ENCODE measurements at regions not wholly inside any gene's neighbourhood (a gene's known extent, or its start where the extent isn't known, plus 50 kb on each side); places are given as distances from the start of the nearest gene placed in this dataset.

DNA sequence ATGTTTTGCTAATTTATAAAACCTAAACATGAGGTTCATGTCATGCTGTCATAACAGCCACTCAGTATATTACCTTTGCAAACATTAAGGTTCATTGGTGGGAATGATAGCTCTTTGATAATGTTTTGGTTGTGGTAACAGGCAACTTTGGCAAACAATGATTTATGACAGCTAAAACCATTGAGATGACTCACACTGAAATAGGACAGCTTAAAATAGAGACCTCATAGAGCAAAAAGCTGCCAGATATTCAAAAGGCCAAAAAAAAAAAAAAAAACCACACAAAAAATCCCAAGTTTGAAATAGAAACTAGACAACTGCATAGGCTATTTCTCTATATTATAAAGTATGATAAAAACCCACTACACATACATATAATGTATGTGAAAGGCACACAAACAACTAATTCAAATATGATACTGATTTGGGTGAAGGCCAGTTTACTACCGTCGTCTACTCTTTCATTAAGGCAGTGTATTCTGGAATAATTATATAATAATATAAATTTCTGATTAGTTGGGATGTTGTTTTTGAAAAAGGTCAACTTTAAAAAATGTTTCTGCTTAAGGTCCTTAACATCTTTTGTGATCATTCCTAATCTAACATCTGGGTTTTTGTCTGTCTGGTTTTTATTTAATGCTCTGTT is 646.0 kb upstream of the PITX2 start:
- Histone ChIP-seq H3K9me3 (ENCODE audit: control insufficient read depth in 3 of 3, low read length in 3 of 3) (no peaks in the 10 kb centered on the region), H3K27ac (ENCODE audit: low read depth, low read length) (no peak overlapping the region), H3K27me3 (ENCODE audit: control insufficient read depth in 3 of 3, insufficient read depth in 3 of 3, low read length in 3 of 3) (no peaks in the 10 kb centered on the region), H3K36me3 (ENCODE audit: control insufficient read depth in 3 of 3, insufficient read depth in 3 of 3, low read length in 3 of 3) (no peaks in the 10 kb centered on the region), H3K4me3 (ENCODE audit: low read length in 3 of 3) (peak overlapping the region in 1 of 3 donors; percentile 16), H3K9ac (ENCODE audit: low read depth in 1 of 3, low read length in 3 of 3) (no peak overlapping the region), H3K4me1 (ENCODE audit: control insufficient read depth in 3 of 3, insufficient read depth in 3 of 3, low read length in 3 of 3) (peaks cover 4 to 10% (median 5%) of the 10 kb centered on the region in 3 donors)

DNA sequence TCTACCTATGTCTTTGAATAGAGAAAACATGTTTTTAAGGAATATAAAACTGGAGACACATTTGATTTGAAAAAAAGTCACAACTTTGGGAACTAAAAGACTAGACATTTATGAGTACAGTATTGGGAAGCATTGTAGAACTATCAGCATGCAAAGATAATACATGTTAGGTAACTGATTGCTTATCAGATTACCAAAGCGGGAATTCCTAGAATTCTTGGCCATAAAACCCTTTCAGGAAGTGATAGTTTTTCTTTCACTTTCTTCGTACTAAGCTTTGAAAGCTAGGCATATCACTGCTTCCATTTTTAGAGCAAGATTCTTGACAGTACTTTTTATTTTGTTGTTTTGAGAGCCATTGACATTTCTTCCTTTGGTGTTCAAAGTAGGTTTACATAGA is 646.6 kb upstream of the PITX2 start:
- no peaks in the 10 kb centered on the region for H3K9me3 ChIP-seq (ENCODE audit: control insufficient read depth in 3 of 3, low read length in 3 of 3)
- no peaks in the 10 kb centered on the region for H3K27me3 ChIP-seq (ENCODE audit: control insufficient read depth in 3 of 3, insufficient read depth in 3 of 3, low read length in 3 of 3)
- H3K9ac ChIP-seq (ENCODE audit: low read depth in 1 of 3, low read length in 3 of 3) = no peak overlapping the region
- peaks cover 4 to 10% (median 5%) of the 10 kb centered on the region in 3 donors for H3K4me1 ChIP-seq (ENCODE audit: control insufficient read depth in 3 of 3, insufficient read depth in 3 of 3, low read length in 3 of 3)
- H3K4me3 ChIP-seq (ENCODE audit: low read length in 3 of 3) = peak overlapping the region in 1 of 3 donors; percentile 25
- no peak overlapping the region for H3K27ac ChIP-seq (ENCODE audit: low read depth, low read length)
- no peaks in the 10 kb centered on the region for H3K36me3 ChIP-seq (ENCODE audit: control insufficient read depth in 3 of 3, insufficient read depth in 3 of 3, low read length in 3 of 3)

DNA sequence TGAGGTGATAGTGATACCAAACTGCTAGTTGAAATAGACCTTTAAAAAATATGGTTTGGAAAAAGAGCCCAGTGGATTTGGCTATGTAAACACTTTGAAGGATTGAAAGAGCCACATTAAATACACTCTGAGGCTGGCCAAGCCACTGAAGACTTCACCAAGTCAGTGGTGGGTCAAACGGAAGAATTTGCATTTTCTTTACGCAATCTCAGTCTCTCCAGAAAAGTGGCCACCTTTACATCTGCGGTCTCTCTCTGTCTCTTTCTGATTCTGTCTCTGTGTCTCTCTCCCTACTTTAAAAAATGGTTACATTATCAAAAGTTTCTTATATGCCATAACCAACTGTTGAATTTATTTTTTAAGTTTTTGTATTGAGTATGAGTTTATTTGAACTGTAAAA is 651.2 kb upstream of the PITX2 start:
- H3K9ac ChIP-seq (ENCODE audit: low read depth in 1 of 3, low read length in 3 of 3) = no peak overlapping the region
- H3K9me3 ChIP-seq (ENCODE audit: control insufficient read depth in 3 of 3, low read length in 3 of 3) = no peaks in the 10 kb centered on the region
- no peak overlapping the region for H3K27ac ChIP-seq (ENCODE audit: low read depth, low read length)
- H3K27me3 ChIP-seq (ENCODE audit: control insufficient read depth in 3 of 3, insufficient read depth in 3 of 3, low read length in 3 of 3) = no peaks in the 10 kb centered on the region
- no peaks in the 10 kb centered on the region for H3K36me3 ChIP-seq (ENCODE audit: control insufficient read depth in 3 of 3, insufficient read depth in 3 of 3, low read length in 3 of 3)
- peaks cover 0 to 5% (median 4%) of the 10 kb centered on the region in 3 donors for H3K4me1 ChIP-seq (ENCODE audit: control insufficient read depth in 3 of 3, insufficient read depth in 3 of 3, low read length in 3 of 3)
- H3K4me3 ChIP-seq (ENCODE audit: low read length in 3 of 3) = no peak overlapping the region

DNA sequence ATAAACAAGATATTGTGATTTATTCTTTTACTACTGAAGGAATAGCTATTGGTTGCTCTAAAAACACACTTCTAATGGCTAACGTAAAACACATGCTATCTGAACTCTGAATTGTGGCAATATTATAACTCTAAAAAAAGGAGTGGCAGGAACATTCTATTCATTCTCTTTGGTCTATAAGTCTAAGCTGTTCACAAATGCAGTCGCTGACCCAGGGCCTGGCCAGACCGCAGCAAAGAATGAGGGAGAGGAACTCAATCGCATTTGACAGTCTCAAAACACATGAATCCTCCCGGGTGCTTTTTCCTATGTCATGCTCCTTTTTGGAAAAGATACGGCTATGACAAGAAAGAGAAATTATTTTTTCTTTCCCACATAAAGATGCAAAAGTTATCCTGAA is 651.6 kb upstream of the PITX2 start:
- H3K4me3 ChIP-seq (ENCODE audit: low read length in 3 of 3) = no peak overlapping the region

DNA sequence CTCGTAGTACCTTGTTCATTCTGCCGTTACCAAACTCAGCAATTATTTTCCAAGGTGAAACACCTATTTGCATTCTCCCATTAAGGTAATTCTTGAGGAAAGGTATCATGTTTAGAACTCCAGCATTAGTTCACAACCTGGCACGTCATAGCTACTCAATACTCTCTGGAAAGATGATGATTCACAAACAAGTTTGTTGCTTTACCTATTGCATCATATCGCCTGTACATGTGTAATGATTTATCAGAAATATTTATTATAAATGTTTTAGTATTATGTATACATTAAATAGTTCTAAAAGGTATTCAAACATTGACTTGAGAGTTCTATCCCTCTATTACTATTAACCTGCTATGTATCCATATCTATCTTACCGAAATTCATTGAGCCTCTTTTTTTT is 658.3 kb upstream of the PITX2 start:
- Histone ChIP-seq H3K27me3 (ENCODE audit: control insufficient read depth in 3 of 3, insufficient read depth in 3 of 3, low read length in 3 of 3) (no peaks in the 10 kb centered on the region), H3K4me3 (ENCODE audit: low read length in 3 of 3) (no peak overlapping the region), H3K4me1 (ENCODE audit: control insufficient read depth in 3 of 3, insufficient read depth in 3 of 3, low read length in 3 of 3) (no peaks in the 10 kb centered on the region), H3K27ac (ENCODE audit: low read depth, low read length) (no peak overlapping the region), H3K9ac (ENCODE audit: low read depth in 1 of 3, low read length in 3 of 3) (no peak overlapping the region), H3K36me3 (ENCODE audit: control insufficient read depth in 3 of 3, insufficient read depth in 3 of 3, low read length in 3 of 3) (no peaks in the 10 kb centered on the region), H3K9me3 (ENCODE audit: control insufficient read depth in 3 of 3, low read length in 3 of 3) (no peaks in the 10 kb centered on the region)

More for the DNA sequence above, 651.6 kb upstream of the PITX2 start:
- Histone ChIP-seq H3K4me1 (ENCODE audit: control insufficient read depth in 3 of 3, insufficient read depth in 3 of 3, low read length in 3 of 3) (peaks cover 0 to 2% (median 2%) of the 10 kb centered on the region in 3 donors), H3K27ac (ENCODE audit: low read depth, low read length) (no peak overlapping the region), H3K9me3 (ENCODE audit: control insufficient read depth in 3 of 3, low read length in 3 of 3) (no peaks in the 10 kb centered on the region), H3K36me3 (ENCODE audit: control insufficient read depth in 3 of 3, insufficient read depth in 3 of 3, low read length in 3 of 3) (no peaks in the 10 kb centered on the region), H3K9ac (ENCODE audit: low read depth in 1 of 3, low read length in 3 of 3) (no peak overlapping the region), H3K27me3 (ENCODE audit: control insufficient read depth in 3 of 3, insufficient read depth in 3 of 3, low read length in 3 of 3) (no peaks in the 10 kb centered on the region)

DNA sequence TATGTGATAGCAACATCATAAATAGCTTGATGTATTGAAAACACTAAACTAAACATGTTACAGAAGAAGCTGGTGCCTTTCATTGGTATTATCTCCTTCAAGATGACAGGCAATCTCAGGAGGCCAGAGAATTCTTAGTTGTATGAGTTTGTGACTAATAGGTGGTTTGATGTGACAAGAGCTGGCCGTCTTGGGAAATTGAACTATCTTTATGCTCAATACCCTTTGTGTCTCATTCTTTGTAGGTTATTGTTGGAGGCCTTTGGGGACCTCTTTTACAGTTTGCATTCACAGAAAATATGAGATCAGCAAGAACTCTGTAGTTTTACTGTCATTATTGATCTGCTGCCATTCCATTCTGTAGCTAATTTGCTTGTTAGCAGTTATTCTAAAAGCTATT is 659.2 kb upstream of the PITX2 start:
- Histone ChIP-seq H3K27ac (ENCODE audit: low read depth, low read length) (no peak overlapping the region), H3K36me3 (ENCODE audit: control insufficient read depth in 3 of 3, insufficient read depth in 3 of 3, low read length in 3 of 3) (no peaks in the 10 kb centered on the region), H3K4me3 (ENCODE audit: low read length in 3 of 3) (no peak overlapping the region), H3K27me3 (ENCODE audit: control insufficient read depth in 3 of 3, insufficient read depth in 3 of 3, low read length in 3 of 3) (no peaks in the 10 kb centered on the region), H3K9me3 (ENCODE audit: control insufficient read depth in 3 of 3, low read length in 3 of 3) (no peaks in the 10 kb centered on the region), H3K9ac (ENCODE audit: low read depth in 1 of 3, low read length in 3 of 3) (no peak overlapping the region), H3K4me1 (ENCODE audit: control insufficient read depth in 3 of 3, insufficient read depth in 3 of 3, low read length in 3 of 3) (no peaks in the 10 kb centered on the region)

DNA sequence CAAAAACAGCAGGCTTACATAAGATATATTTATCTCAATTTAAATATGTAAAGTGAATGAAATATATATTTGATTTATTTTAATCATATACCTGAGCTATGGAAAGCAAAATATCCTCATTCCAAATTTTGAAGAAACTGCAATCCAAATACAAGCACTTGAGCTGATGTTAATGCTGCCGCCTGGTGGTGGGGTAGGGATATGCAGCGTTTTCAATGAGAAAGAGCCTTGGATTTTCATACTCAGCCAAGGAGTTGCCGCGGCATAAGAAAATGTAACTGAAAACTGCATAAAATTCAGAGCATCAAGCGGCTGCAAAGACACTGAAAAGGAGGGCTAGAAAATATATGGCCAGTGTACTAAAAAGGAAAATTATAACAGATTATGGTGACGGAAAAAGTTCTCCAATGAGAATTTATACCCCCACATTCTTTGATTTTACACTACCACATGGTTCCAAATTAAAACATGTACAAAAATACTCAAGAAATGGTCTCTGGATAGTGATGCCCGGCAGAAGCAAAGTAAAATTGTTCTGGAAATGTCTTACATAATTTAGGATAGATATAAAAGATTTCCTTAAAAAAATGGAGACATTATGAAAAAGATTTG is 660.3 kb upstream of the PITX2 start:
- Histone ChIP-seq H3K4me1 (ENCODE audit: control insufficient read depth in 3 of 3, insufficient read depth in 3 of 3, low read length in 3 of 3) (no peaks in the 10 kb centered on the region), H3K4me3 (ENCODE audit: low read length in 3 of 3) (no peak overlapping the region), H3K36me3 (ENCODE audit: control insufficient read depth in 3 of 3, insufficient read depth in 3 of 3, low read length in 3 of 3) (no peaks in the 10 kb centered on the region), H3K27me3 (ENCODE audit: control insufficient read depth in 3 of 3, insufficient read depth in 3 of 3, low read length in 3 of 3) (no peaks in the 10 kb centered on the region), H3K9me3 (ENCODE audit: control insufficient read depth in 3 of 3, low read length in 3 of 3) (no peaks in the 10 kb centered on the region), H3K27ac (ENCODE audit: low read depth, low read length) (no peak overlapping the region), H3K9ac (ENCODE audit: low read depth in 1 of 3, low read length in 3 of 3) (no peak overlapping the region)

DNA sequence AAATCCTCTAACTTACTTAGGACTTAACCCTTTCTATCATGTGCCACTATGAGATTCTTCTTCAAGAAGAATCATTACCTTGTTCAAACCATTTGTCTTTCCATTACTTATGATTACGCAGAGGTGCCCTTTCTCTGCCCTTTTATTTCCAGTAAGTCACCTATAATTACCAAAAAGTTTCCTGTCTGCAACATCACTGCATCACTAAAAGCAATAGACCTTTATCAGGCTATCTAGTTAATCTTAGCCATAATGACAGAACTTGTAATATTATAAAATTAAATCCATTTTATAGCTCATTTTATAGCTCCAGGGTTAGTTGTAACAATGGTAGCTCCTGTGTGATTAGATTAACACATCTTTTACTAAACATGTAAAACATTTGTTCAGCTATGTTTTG is 673.6 kb upstream of the PITX2 start:
- Histone ChIP-seq H3K9me3 (ENCODE audit: control insufficient read depth in 3 of 3, low read length in 3 of 3) (no peaks in the 10 kb centered on the region), H3K9ac (ENCODE audit: low read depth in 1 of 3, low read length in 3 of 3) (no peak overlapping the region), H3K4me3 (ENCODE audit: low read length in 3 of 3) (no peak overlapping the region), H3K4me1 (ENCODE audit: control insufficient read depth in 3 of 3, insufficient read depth in 3 of 3, low read length in 3 of 3) (no peaks in the 10 kb centered on the region), H3K36me3 (ENCODE audit: control insufficient read depth in 3 of 3, insufficient read depth in 3 of 3, low read length in 3 of 3) (no peaks in the 10 kb centered on the region), H3K27ac (ENCODE audit: low read depth, low read length) (no peak overlapping the region), H3K27me3 (ENCODE audit: control insufficient read depth in 3 of 3, insufficient read depth in 3 of 3, low read length in 3 of 3) (no peaks in the 10 kb centered on the region)

DNA sequence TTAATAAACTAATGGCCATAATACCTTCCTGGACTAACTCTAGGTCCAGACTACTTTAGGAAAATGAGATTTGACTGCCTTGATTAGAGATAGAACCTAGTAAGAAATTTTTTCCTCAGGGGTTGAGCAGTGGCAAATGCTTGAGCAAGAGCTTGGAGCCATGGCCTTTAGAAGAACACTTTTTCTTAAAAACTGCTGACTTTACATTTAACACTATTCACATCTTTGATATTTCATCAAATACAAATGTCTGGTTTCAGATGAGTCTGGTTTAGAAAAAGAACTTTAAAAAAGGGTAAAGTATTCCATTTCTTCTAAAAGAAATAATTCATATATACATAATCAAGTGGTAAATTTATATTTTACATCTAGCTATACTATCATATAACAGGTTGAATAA is 680.9 kb upstream of the PITX2 start:
- Histone ChIP-seq H3K36me3 (ENCODE audit: control insufficient read depth in 3 of 3, insufficient read depth in 3 of 3, low read length in 3 of 3) (no peaks in the 10 kb centered on the region), H3K27me3 (ENCODE audit: control insufficient read depth in 3 of 3, insufficient read depth in 3 of 3, low read length in 3 of 3) (no peaks in the 10 kb centered on the region), H3K4me3 (ENCODE audit: low read length in 3 of 3) (no peak overlapping the region), H3K9ac (ENCODE audit: low read depth in 1 of 3, low read length in 3 of 3) (no peak overlapping the region), H3K27ac (ENCODE audit: low read depth, low read length) (no peak overlapping the region), H3K9me3 (ENCODE audit: control insufficient read depth in 3 of 3, low read length in 3 of 3) (no peaks in the 10 kb centered on the region), H3K4me1 (ENCODE audit: control insufficient read depth in 3 of 3, insufficient read depth in 3 of 3, low read length in 3 of 3) (no peaks in the 10 kb centered on the region)

DNA sequence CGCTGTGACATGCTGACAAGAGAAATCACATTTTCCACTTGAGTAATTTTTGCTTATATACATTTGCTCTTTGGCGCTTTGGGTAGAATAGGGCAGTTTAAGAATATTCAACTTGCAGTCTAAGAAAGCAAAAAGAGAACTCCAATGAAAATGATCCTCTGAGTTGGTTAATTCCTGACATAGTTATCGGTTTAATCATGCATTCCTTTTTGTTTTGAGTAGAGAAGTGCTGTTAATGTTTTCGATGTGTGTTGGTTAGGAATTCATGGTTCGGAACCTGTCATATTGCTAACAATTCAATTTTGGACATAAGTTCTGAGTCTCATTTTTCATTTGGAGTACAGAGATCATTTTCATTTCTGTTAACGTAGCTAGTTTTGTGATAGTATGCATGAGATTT is 700.6 kb upstream of the PITX2 start:
- no peak overlapping the region for H3K4me3 ChIP-seq (ENCODE audit: low read length in 3 of 3)
- no peak overlapping the region for H3K27ac ChIP-seq (ENCODE audit: low read depth, low read length)
- no peaks in the 10 kb centered on the region for H3K36me3 ChIP-seq (ENCODE audit: control insufficient read depth in 3 of 3, insufficient read depth in 3 of 3, low read length in 3 of 3)
- H3K9me3 ChIP-seq (ENCODE audit: control insufficient read depth in 3 of 3, low read length in 3 of 3) = no peaks in the 10 kb centered on the region
- no peaks in the 10 kb centered on the region for H3K27me3 ChIP-seq (ENCODE audit: control insufficient read depth in 3 of 3, insufficient read depth in 3 of 3, low read length in 3 of 3)
- no peak overlapping the region for H3K9ac ChIP-seq (ENCODE audit: low read depth in 1 of 3, low read length in 3 of 3)
- no peaks in the 10 kb centered on the region for H3K4me1 ChIP-seq (ENCODE audit: control insufficient read depth in 3 of 3, insufficient read depth in 3 of 3, low read length in 3 of 3)
